ENCODE measurements at regions not wholly inside any gene's neighbourhood (a gene's known extent, or its start where the extent isn't known, plus 50 kb on each side); places are given as distances from the start of the nearest gene placed in this dataset.

- H3K4me1 ChIP-seq (ENCODE audit: insufficient read depth, insufficient read length): no peaks in the 10 kb centered on the region
- no peaks in the 10 kb centered on the region for H3K27me3 ChIP-seq (ENCODE audit: insufficient read depth, insufficient read length)
- H3K4me3 ChIP-seq (ENCODE audit: insufficient read length, low read depth): no peak overlapping the region
- H3K9ac ChIP-seq (ENCODE audit: insufficient read length, low read depth): no peak overlapping the region
- DNase-seq (ENCODE audit: low read depth, low spot score): no peak
- H3K9me3 ChIP-seq (ENCODE audit: insufficient read depth, low read length): no peaks in the 10 kb centered on the region
- no peaks in the 10 kb centered on the region for H3K36me3 ChIP-seq (ENCODE audit: insufficient read depth, insufficient read length, low read length)
- TF ChIP-seq SUZ12 (IDR thresholded peaks at IDR 0.05; ENCODE audit: extremely low read depth, insufficient read depth, insufficient read length): no peak
- TF ChIP-seq YY1 (IDR thresholded peaks at IDR 0.05; ENCODE audit: insufficient read depth, insufficient read length): no peak
- no peak for TF ChIP-seq ZNF274 (IDR thresholded peaks at IDR 0.05; ENCODE audit: low read depth, low read length)
These were observed 495.6 kb downstream of the NYAP2 start for GRCh38 chr2:225895126-225895525.

GRCh38 chr2:225894236-225894980, 494.9 kb downstream of the NYAP2 start:
- no peaks in the 10 kb centered on the region for H3K27me3 ChIP-seq (ENCODE audit: insufficient read depth, insufficient read length)
- no peak for TF ChIP-seq YY1 (IDR thresholded peaks at IDR 0.05; ENCODE audit: insufficient read depth, insufficient read length)
- TF ChIP-seq ZNF274 (IDR thresholded peaks at IDR 0.05; ENCODE audit: low read depth, low read length): no peak
- TF ChIP-seq SUZ12 (IDR thresholded peaks at IDR 0.05; ENCODE audit: extremely low read depth, insufficient read depth, insufficient read length): no peak
- no peaks in the 10 kb centered on the region for H3K9me3 ChIP-seq (ENCODE audit: insufficient read depth, low read length)
- no peak overlapping the region for H3K9ac ChIP-seq (ENCODE audit: insufficient read length, low read depth)
- H3K4me3 ChIP-seq (ENCODE audit: insufficient read length, low read depth): no peak overlapping the region
- H3K4me1 ChIP-seq (ENCODE audit: insufficient read depth, insufficient read length): no peaks in the 10 kb centered on the region
- no peak for DNase-seq (ENCODE audit: low read depth, low spot score)
- H3K36me3 ChIP-seq (ENCODE audit: insufficient read depth, insufficient read length, low read length): no peaks in the 10 kb centered on the region

GRCh38 chr2:225893151-225893550, 493.6 kb downstream of the NYAP2 start:
- no peaks in the 10 kb centered on the region for H3K36me3 ChIP-seq (ENCODE audit: insufficient read depth, insufficient read length, low read length)
- no peaks in the 10 kb centered on the region for H3K27me3 ChIP-seq (ENCODE audit: insufficient read depth, insufficient read length)
- no peak for TF ChIP-seq YY1 (IDR thresholded peaks at IDR 0.05; ENCODE audit: insufficient read depth, insufficient read length)
- no peak for TF ChIP-seq SUZ12 (IDR thresholded peaks at IDR 0.05; ENCODE audit: extremely low read depth, insufficient read depth, insufficient read length)
- TF ChIP-seq ZNF274 (IDR thresholded peaks at IDR 0.05; ENCODE audit: low read depth, low read length): no peak

GRCh38 chr2:225891771-225892170, 492.3 kb downstream of the NYAP2 start:
- Histone ChIP-seq H3K9ac (ENCODE audit: insufficient read length, low read depth) (no peak overlapping the region), H3K4me3 (ENCODE audit: insufficient read length, low read depth) (no peak overlapping the region), H3K27me3 (ENCODE audit: insufficient read depth, insufficient read length) (no peaks in the 10 kb centered on the region), H3K36me3 (ENCODE audit: insufficient read depth, insufficient read length, low read length) (no peaks in the 10 kb centered on the region), H3K9me3 (ENCODE audit: insufficient read depth, low read length) (no peaks in the 10 kb centered on the region), H3K4me1 (ENCODE audit: insufficient read depth, insufficient read length) (no peaks in the 10 kb centered on the region)
- no peak for DNase-seq (ENCODE audit: low read depth, low spot score)
- TF ChIP-seq YY1 (IDR thresholded peaks at IDR 0.05; ENCODE audit: insufficient read depth, insufficient read length) (no peak), SUZ12 (IDR thresholded peaks at IDR 0.05; ENCODE audit: extremely low read depth, insufficient read depth, insufficient read length) (no peak), ZNF274 (IDR thresholded peaks at IDR 0.05; ENCODE audit: low read depth, low read length) (no peak)

More at GRCh38 chr2:225893151-225893550, 493.6 kb downstream of the NYAP2 start:
- no peak overlapping the region for H3K9ac ChIP-seq (ENCODE audit: insufficient read length, low read depth)
- no peaks in the 10 kb centered on the region for H3K9me3 ChIP-seq (ENCODE audit: insufficient read depth, low read length)
- no peaks in the 10 kb centered on the region for H3K4me1 ChIP-seq (ENCODE audit: insufficient read depth, insufficient read length)
- no peak overlapping the region for H3K4me3 ChIP-seq (ENCODE audit: insufficient read length, low read depth)
- no peak for DNase-seq (ENCODE audit: low read depth, low spot score)

- H3K9me3 ChIP-seq (ENCODE audit: insufficient read depth, low read length): no peaks in the 10 kb centered on the region
- H3K4me1 ChIP-seq (ENCODE audit: insufficient read depth, insufficient read length): no peaks in the 10 kb centered on the region
- TF ChIP-seq SUZ12 (IDR thresholded peaks at IDR 0.05; ENCODE audit: extremely low read depth, insufficient read depth, insufficient read length) (no peak), YY1 (IDR thresholded peaks at IDR 0.05; ENCODE audit: insufficient read depth, insufficient read length) (no peak), ZNF274 (IDR thresholded peaks at IDR 0.05; ENCODE audit: low read depth, low read length) (no peak)
- no peaks in the 10 kb centered on the region for H3K27me3 ChIP-seq (ENCODE audit: insufficient read depth, insufficient read length)
- H3K4me3 ChIP-seq (ENCODE audit: insufficient read length, low read depth): no peak overlapping the region
- DNase-seq (ENCODE audit: low read depth, low spot score): no peak
- H3K9ac ChIP-seq (ENCODE audit: insufficient read length, low read depth): no peak overlapping the region
- no peaks in the 10 kb centered on the region for H3K36me3 ChIP-seq (ENCODE audit: insufficient read depth, insufficient read length, low read length)
These were observed 491.5 kb downstream of the NYAP2 start for GRCh38 chr2:225891013-225891412.

GRCh38 chr2:225889452-225889851, 489.9 kb downstream of the NYAP2 start:
- H3K36me3 ChIP-seq (ENCODE audit: insufficient read depth, insufficient read length, low read length): no peaks in the 10 kb centered on the region
- TF ChIP-seq SUZ12 (IDR thresholded peaks at IDR 0.05; ENCODE audit: extremely low read depth, insufficient read depth, insufficient read length) (no peak), YY1 (IDR thresholded peaks at IDR 0.05; ENCODE audit: insufficient read depth, insufficient read length) (no peak)
- H3K27me3 ChIP-seq (ENCODE audit: insufficient read depth, insufficient read length): no peaks in the 10 kb centered on the region
- H3K4me3 ChIP-seq (ENCODE audit: insufficient read length, low read depth): no peak overlapping the region
- no peaks in the 10 kb centered on the region for H3K9me3 ChIP-seq (ENCODE audit: insufficient read depth, low read length)
- peak; percentile 5 for DNase-seq (ENCODE audit: low read depth, low spot score)
- no peaks in the 10 kb centered on the region for H3K4me1 ChIP-seq (ENCODE audit: insufficient read depth, insufficient read length)
- H3K9ac ChIP-seq (ENCODE audit: insufficient read length, low read depth): no peak overlapping the region

- Histone ChIP-seq H3K27me3 (ENCODE audit: insufficient read depth, insufficient read length) (no peaks in the 10 kb centered on the region), H3K9me3 (ENCODE audit: insufficient read depth, low read length) (no peaks in the 10 kb centered on the region), H3K4me3 (ENCODE audit: insufficient read length, low read depth) (no peak overlapping the region), H3K36me3 (ENCODE audit: insufficient read depth, insufficient read length, low read length) (no peaks in the 10 kb centered on the region), H3K4me1 (ENCODE audit: insufficient read depth, insufficient read length) (no peaks in the 10 kb centered on the region), H3K9ac (ENCODE audit: insufficient read length, low read depth) (no peak overlapping the region)
- DNase-seq (ENCODE audit: low read depth, low spot score): no peak
- TF ChIP-seq SUZ12 (IDR thresholded peaks at IDR 0.05; ENCODE audit: extremely low read depth, insufficient read depth, insufficient read length): no peak
- TF ChIP-seq ZNF274 (IDR thresholded peaks at IDR 0.05; ENCODE audit: low read depth, low read length): no peak
- no peak for TF ChIP-seq YY1 (IDR thresholded peaks at IDR 0.05; ENCODE audit: insufficient read depth, insufficient read length)
These were observed 467.6 kb downstream of the NYAP2 start for GRCh38 chr2:225867071-225867470.
